NCI-H187 treated with DMSO at 0.1 percent for 48 hours (cell line): ENCODE measurements at regions not wholly inside any gene's neighbourhood (a gene's known extent, or its start where the extent isn't known, plus 50 kb on each side); places are given as distances from the start of the nearest gene placed in this dataset.
A peak's percentile ranks its signal among the peaks of the same experiment; 100 is the strongest.

ENCODE experiments used
- DNase-seq: peaks from one replicate; lab custom pipeline; 2025; lab: John Stamatoyannopoulos, UW

DNA sequence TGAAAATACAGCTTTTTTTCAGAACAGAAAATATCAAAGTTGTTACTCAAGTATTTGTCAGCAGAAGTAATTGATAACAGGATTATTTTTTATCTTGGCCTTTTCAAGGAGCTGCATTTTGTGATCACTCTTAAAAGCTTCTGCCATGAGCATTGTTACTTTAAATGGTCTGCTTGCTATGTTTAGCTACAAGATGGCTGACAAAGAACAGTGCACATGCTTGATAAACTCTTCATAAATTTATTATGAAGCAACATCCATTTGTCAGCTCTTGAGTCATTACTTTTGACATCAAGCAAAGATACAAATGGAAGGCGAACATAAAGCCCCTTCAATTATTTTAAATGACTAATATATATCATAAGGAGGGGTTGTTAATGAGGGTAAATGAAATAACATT is 205.4 kb upstream of the RPS6KA3 start:
- no peak for DNase-seq

DNA sequence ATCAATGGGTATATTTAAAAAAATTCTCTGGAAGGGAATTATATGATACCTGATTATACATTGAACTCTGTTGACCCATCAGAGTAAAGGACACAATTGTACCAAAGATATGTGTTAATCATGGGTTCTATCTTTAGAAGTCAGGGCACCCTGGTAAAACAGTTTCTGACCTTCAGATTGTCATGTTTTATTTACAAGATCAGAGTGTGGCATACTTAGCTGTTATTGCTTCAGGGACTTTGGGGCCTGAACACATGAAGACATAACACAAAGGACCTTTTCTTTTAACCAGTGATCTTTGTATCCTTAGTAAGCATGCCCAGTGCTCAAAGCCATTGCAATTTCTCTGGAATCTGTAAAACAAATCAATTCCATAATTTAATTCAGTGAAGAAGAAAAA is 204.8 kb upstream of the RPS6KA3 start:
- no peak for DNase-seq

DNA sequence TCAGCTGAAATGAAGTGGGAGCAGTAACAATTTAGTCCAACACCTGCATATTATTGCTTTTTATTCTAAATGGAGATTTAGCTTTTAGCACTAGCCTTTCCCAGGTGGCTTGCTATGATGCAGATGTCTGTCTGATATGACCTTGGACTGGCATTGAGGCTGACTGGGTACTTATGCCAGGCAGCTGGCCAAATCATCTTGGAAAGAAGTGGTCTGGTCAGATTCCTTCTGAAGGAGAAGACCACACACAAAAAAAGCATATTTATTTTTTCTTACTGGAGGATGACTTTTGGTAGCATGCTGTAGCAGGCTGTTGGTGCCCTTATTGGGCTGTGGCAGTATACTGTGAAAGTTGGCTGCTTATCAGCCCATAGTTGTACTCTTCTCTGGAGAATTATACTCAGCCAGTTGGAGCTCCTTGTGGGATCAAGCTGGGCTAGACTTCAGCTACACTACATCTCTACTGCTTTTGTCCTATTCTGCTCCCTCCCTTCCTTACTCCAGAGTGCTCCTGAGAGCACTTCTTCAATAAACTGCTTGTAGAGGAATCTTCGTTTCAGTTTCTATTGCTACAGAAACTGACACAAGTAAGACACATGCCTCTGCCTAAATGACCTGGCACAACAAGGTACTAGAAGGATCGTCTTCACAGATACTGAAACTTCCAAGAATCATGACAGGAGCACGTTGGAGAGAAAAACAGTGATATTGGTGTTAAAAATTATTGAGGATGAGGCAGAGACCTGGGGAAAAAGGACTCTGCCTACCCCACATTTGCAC is 196.8 kb upstream of the RPS6KA3 start:
- no peak for DNase-seq

DNA sequence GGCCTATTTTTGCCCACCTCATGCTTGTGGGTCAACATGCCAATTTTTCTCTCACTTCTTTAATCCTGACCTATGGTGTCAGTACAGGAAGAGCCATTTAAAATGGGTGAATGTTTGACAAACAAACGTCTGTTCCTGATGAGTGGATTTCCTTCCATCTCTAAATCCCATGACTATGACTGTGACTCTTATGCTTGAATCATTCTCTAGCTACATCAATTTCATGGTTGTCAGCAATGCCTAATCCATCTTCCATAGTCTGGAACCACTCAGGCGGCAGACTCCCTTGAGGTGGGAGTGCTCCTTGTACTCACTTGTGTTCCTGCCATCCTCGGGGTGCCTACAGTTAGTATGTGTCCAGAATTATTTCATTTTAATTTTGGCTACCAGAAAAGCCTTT is 194.9 kb upstream of the RPS6KA3 start:
- DNase-seq: no peak

DNA sequence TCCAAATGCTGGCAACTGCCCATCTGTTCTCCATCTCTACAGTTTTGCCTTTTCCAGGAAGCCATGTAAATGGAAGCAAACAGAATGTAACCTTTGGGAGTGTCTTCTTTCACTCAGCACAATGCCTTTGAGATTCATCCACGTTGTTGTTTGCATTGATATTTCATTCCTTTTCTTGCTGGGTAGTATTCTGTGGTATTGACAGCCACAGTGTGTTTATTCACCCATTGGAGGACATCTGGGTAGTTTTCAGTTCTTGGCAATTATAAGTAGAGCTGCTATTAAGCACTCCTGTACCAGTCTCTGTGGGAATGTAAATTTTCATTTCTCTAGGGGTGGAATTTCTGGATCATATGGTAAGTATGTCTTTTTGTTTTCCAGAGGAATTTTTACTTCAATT is 194.3 kb upstream of the RPS6KA3 start:
- no peak for DNase-seq

DNA sequence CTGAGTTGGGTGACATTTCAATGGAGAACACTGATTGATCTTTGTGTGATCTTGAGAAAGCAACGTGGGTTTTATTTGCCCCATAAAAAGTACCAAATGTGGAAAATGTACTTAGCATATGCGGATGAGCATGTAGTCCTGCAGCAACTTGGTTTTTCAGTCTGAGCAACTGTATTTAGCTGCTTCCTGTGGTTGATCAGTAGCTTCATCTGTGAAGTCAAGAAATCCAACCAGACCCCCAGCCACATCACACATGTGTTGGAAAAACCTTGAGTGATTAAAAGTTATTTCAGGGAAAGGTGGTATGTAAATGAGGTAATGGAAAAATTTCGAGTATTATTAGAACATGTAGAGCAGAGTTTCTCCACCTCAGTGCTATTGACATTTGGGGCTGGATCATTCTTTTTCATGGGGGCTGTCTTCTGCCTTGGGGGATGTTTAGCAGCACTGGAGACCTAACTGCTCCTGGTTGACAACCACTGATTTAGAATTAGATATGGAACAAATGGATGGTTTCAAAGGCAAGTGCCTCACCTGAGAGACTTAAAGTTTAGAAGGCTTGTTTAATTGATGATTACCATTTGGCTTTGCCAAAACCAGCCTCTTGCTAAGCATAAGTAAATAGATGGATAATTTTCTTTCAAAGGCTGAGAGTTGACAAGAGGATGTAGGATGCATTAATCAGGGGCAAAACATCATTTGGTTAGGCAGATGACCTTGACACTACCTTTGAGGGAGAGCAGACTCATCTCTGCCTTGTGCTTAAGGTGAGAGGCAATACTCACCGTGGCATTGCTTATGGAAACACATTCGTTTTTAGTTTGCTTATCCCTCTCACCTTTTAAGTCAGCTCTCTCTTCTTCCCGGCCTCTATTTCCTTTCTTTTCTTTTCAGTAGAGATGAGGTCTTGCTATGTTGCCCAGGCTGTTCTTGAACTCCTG is 193.0 kb upstream of the RPS6KA3 start:
- no peak for DNase-seq

DNA sequence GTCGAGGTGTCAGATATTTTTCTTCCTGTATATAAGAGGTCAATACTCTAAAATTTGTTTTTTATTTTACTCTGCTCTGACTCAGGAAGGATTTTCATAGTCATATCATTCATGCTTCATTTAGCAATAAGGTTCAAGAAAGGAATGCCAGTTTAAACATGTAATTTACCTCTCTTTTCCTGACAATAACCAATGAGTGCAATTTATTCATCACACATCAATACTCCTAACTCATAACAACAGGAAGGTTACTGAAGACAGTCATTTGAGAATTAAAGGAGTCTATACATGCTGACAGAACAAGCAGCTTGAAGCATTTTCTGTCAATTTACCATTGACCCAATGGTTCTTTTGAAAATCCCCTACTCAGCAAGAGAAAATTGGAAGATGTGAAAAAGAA is 190.3 kb upstream of the RPS6KA3 start:
- DNase-seq: no peak

DNA sequence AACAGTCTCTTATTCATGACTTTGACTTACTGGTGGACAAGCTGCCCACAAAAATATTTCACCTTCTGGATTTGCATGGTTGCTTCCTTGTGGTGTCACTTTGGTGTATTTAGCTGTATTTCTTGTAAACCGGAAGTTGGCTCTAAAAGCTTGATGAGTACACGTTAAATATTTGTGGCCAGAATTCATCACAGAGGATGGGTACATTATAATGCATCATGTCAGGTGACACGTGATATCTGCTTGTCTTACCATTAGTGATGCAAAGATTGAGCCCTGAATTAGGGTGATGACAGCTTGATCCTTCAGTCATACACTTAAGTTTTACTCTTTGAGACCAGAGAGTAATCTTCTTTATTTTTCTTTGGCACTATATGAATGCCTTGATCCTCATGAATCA is 188.3 kb upstream of the RPS6KA3 start:
- no peak for DNase-seq

DNA sequence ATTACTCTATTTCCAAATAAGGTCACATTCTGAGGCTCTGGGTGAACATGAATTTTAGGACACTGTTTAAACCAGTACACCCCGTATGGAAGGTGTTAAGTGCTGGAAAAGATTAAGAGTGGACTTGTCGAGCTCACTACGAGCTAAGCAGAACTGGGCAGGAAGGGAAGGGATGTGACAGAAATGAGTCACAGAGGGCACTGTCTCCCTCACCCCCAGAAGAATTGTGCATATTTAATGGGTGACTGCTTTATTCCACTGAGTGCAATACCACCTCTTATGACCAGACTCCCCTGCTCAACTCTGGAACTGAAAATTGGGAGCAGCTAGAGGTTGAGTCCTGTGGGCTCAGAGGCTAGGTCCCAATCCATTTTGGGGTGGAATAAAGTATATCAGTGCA is 187.4 kb upstream of the RPS6KA3 start:
- no peak for DNase-seq

DNA sequence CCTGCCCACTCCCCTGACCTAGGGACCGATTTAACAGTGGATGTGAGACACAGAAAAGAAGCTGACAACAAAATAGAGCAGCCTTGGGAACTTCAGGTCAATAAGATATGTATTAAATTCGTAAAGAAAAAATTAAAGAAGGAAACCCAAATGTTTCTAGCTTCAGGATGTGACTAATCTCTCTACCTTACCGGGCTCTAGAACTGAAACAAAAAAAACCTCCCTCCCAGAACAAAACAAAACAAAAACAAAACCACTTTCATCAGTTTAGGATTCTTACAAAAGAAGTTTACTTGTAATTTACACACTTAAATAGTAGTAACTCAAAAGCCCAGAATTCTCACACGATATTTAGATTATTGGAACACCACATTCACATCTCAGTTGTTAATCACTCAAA is 185.8 kb upstream of the RPS6KA3 start:
- no peak for DNase-seq

DNA sequence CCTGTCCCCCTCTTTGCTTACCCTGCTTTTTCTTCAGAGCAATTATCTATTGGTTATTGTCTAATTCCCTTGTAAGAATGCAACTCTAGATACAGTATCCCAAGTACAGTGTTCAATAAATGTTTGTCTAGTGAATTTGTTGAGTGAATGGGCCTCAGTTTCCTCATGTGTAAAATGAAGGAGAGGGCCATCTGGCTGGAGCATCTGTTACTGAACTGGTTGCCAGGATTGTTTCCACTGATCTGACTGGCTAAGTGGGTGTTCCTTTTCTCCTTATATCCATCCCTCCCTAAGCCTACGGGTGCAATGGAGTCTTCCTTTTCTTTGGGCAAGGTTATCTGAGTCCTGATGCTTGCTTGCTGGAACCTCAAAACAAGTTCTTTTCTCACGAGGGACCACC is 185.2 kb upstream of the RPS6KA3 start:
- no peak for DNase-seq

DNA sequence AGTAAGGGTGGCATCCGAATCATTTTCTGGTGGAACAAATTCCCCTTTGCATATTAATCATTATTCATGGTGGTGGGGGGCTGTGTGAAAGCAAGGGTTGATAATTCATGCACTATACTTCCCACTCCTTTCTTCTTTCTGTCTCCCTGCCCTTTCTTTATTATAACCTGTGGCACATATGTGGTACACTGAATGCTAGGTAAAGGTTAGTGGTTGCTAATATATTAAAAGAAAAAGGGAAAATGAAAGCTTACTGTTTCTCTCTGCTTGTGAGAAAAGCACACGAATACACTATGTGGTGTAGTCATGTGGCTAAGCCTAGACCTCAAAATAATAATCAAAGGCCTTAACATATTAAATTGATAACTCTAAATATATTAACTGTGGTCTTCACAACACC is 178.4 kb upstream of the RPS6KA3 start:
- no peak for DNase-seq

DNA sequence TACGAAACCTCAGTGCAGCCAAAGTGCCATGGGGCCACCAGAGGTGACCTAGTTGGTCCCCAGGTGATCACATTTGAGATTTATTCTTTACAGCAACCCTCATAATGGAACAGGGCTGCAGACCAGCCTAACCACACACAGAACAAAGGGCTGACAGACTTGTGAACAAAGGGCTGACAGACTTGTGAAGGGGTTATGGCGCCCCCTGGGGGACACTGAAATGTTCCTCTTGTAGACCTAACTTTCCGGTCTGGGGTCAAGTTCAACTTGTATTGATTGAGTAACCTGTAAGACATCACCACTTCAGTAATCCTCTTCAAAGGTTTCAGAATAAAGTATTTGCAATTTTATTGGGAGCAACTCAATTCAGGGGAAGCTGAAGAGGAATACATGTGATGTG is 175.9 kb upstream of the RPS6KA3 start:
- peak; percentile 19 for DNase-seq

DNA sequence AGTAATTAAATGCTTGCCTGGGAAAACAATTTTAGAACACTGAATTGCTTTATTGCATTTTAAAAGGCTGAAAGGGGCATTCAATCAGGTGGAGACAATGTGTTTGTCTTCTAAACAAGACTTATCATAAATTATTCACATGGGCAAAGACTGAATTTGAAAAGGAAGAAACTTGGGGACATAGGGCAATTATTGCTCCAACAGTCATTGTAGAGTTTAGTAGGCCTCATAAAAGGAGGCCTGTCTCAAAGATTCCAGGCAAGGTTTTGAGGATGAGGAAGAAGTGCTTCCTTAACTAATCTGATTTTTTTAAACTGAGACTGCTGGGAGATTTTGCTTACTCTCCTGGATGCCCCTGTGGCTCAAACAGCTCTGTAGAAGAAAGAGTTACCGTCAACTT is 174.4 kb upstream of the RPS6KA3 start:
- DNase-seq: no peak

DNA sequence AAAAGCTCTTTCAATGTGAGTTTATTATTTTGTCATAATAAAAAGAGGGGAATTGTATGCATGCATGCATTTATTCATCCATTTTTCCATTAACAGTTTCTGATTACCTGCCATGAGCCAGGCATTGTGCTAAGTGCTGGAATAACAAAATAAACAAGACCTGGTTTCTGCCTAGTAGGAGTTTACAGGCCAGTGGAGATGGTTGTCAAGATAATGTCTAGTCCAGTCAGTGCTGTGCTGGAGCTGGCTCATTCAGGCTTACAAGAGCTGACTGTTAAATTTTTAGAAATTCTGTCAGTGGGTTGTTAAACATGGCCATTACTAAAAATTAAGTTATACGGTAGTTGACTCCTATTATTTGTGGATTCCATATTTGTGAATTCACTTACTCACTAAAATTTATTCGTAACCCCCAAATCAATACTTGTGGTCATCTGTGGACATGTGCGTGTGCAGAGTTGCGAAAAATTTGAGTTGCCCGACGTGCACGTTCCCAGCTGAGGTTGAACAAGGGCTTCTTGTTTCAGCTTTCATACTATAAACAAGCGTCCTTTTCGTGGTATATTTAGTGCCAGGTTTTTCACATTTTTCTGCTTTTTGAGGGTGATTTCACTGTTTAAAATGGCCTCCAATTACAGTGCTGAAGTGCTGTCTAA is 172.3 kb upstream of the RPS6KA3 start:
- DNase-seq: no peak

DNA sequence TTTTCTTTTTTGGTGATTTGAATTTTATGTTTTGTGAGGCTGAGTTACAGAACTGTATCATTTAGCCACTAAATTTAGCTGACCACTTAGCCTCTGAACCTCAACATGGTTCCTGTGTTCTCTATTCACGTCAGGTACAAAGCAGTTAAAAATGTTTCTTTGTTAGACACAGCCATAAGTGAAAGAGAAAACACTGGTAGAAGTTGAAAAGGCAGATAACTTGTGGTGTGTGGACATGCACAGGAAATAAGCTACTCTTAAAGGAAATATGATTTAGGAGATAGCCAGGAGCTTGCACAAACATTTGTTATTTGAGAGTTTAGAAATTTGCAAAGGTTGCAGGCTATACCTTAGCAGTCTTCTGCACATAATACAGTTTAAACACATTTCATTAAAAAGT is 171.0 kb upstream of the RPS6KA3 start:
- DNase-seq: no peak

DNA sequence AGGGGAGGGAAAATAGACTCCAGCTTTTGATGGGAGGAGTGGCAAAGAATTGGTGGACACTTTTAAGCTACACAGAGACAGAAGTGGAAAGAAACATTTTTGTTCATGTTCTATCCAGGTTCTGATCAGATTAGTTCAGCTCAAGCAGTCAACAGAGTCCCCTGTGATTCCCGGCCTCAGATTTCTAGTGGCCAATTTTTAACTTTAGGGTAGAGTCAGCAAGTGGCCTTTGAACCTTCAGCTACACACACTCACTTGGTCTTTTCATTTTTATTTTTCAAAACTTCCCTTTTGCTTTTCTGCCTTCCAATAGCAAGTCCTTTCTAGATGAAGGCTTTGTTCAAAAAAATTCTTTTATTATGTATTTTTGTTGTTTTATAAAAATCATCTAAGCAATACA is 169.2 kb upstream of the RPS6KA3 start:
- DNase-seq: no peak

DNA sequence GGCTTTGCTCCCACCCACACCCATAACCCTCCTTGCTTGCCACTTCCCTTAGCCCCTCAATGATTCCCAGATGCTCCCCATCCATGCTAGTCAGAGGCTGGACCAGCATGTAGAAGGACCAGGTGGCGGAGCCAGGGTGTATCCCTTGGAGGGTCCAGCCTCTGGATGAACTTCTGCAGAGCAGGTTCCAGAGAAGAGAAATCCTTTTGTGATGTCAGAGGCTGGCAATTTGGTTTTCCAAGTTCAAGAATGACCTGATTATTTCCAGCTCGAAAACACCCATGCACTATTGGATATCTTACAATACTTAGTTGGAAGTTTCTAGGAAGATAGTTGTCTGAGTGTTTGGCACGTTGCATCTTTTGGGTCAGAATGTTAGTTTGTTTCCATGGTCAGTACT is 168.3 kb upstream of the RPS6KA3 start:
- no peak for DNase-seq

DNA sequence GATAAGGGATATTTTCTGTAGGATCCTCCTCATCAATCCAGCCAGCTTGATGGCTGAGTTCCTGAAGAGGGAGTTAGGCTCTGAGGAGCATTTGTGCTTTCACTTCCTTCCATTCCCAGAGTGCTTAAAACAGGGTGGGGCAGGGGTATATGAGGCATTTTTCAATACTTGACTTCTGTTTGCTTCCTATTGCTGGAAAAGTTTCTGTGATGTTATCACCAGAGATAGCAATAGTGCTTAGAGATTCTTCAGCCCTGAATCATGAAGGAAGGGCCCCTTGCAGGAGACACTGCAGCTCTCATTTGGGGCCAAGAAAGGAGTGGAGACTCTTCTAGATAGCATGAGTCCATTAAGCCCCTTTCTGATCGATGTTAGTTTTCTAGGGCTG is 166.7 kb upstream of the RPS6KA3 start:
- no peak for DNase-seq

DNA sequence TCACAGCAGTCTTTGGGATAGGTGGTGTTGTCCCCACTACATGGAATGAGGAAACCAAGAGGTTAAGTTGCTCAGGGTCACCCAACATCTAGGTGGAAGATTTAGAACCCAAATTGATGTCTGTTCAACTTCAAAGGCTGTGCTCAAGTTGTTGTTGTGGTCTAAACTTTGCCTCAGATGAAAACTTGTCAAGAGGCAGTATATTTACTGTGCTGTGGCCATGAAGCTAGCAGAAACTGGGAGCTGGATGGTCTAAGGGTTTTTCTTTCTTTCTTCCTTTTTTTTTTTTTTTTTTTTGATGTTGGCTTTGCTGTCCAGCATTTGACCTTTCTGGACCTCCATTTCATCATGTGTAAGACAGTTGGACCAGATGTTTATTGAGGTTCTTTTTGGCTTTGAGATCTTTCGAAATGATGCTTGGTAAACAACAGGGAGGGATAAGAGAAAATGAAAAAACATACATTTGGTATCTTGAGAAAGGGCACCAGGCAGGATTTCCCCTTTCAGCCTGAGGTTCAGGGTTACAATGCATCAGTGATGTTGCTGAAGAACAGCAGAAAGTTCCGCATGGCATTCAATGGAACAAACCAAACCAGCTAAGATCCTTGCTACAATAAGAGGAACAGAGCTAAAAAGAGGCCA is 166.2 kb upstream of the RPS6KA3 start:
- no peak for DNase-seq

DNA sequence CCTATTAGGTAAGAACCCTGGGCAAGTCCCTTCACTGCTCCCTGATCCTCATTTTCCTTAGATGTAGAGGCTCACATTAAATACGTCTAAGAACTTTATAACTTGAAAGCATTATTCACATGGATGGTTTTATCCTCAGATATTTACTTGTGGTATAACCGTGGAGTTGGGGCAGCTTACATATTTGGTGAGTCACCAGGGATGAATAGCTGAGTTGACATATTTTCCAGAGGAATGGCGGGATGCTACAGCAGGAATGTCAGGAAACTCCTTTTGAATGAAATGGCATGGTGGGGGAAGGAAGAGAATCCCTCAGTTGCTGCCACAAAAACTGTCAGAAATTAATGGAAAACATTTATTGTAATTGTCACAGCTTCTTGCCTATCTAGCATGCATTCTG is 165.3 kb upstream of the RPS6KA3 start:
- DNase-seq: no peak

DNA sequence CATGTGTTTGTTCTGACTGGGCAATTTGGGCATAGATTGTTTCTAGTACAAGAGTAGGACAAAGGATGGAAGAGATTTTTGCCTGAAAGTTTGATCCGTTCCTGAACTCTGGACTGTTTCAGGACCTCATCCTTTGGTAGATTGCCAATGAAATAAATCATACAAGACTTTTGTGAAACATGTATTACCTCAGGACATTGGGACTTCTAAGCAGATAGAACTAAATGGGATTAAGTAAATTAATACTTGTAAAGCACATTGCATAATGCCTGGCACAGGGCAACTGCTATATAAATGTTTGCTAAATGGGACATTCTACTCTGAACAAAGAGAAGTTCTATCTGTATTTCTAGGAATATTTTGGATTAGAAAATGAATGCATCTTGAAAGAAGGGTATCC is 164.8 kb upstream of the RPS6KA3 start:
- DNase-seq: no peak
